Retinal pigment epithelial cell (primary cell): ENCODE measurements at regions not wholly inside any gene's neighbourhood (a gene's known extent, or its start where the extent isn't known, plus 50 kb on each side); places are given as distances from the start of the nearest gene placed in this dataset.

ENCODE experiments used
- DNase-seq: peaks from one replicate; pipeline ENCODE4 v3.0.0-alpha.2; 2010; ENCODE audit warnings: low read depth
- H3K4me3 ChIP-seq: 2 replicates; pipeline ENCODE4 v1.5.1; 2011; ENCODE audit warnings: mild to moderate bottlenecking, low read length, control low read depth, moderate library complexity
- CTCF ChIP-seq: conservative IDR thresholded peaks from 2 replicates; pipeline ENCODE4 v1.5.1; 2011; ENCODE audit warnings: low read depth, low read length, control low read depth, inconsistent platforms

- H3K4me3 ChIP-seq = no peak overlapping the region
- TF ChIP-seq CTCF = no peak
- no peak for DNase-seq
Measured at GRCh38 chr3:59620325-59620724, 570.5 kb upstream of the CFAP20DC start.

- TF ChIP-seq CTCF = no peak
- DNase-seq = no peak
- H3K4me3 ChIP-seq = no peak overlapping the region
Measured at GRCh38 chr3:59612444-59612715, 562.6 kb upstream of the CFAP20DC start.

- TF ChIP-seq CTCF = no peak
- H3K4me3 ChIP-seq = no peak overlapping the region
- DNase-seq = no peak
Measured at GRCh38 chr3:59611649-59612443, 562.0 kb upstream of the CFAP20DC start.

GRCh38 chr3:59609657-59610348 is 560.0 kb upstream of the CFAP20DC start:
- no peak for TF ChIP-seq CTCF
- no peak overlapping the region for H3K4me3 ChIP-seq
- DNase-seq = no peak

GRCh38 chr3:59608356-59608755 is 558.5 kb upstream of the CFAP20DC start:
- DNase-seq = no peak
- no peak overlapping the region for H3K4me3 ChIP-seq
- no peak for TF ChIP-seq CTCF

GRCh38 chr3:59607656-59608055 is 557.8 kb upstream of the CFAP20DC start:
- no peak overlapping the region for H3K4me3 ChIP-seq
- DNase-seq = no peak
- TF ChIP-seq CTCF = peak; percentile 27
